ENCODE measurements at regions not wholly inside any gene's neighbourhood (a gene's known extent, or its start where the extent isn't known, plus 50 kb on each side); places are given as distances from the start of the nearest gene placed in this dataset.
A peak's percentile ranks its signal among the peaks of the same experiment; 100 is the strongest.

- 82% methylated on average over 9 of the region's 13 CpGs for WGBS
- H3K27ac ChIP-seq (ENCODE audit: low read length, poor library complexity, severe bottlenecking): no peak overlapping the region
- DNase-seq: no peak
- H3K27me3 ChIP-seq (ENCODE audit: control insufficient read depth in 1 of 2, insufficient read depth in 1 of 2, low read length in 2 of 2): peaks cover 0 to 21% of the 10 kb centered on the region in 2 experiments
- no peaks in the 10 kb centered on the region for H3K79me1 ChIP-seq (replicated peaks; ENCODE audit: low read length, poor library complexity, severe bottlenecking)
- no peak overlapping the region for H2BK5ac ChIP-seq (ENCODE audit: low read depth, low read length, poor library complexity, severe bottlenecking)
- H4K8ac ChIP-seq (ENCODE audit: low read length): no peak overlapping the region
- peak overlapping the region; percentile 4 for H2BK15ac ChIP-seq (ENCODE audit: low read depth, poor library complexity, severe bottlenecking)
- no peak overlapping the region for H4K91ac ChIP-seq (ENCODE audit: low read length)
- no peak overlapping the region for H3K4me2 ChIP-seq (ENCODE audit: low read length, poor library complexity, severe bottlenecking)
- H3K14ac ChIP-seq (ENCODE audit: low read length in 2 of 2): no peak overlapping the region
- H3K23ac ChIP-seq (ENCODE audit: low read length in 2 of 2): no peak overlapping the region
- no peak overlapping the region for H3K18ac ChIP-seq (ENCODE audit: low read depth in 1 of 2, low read length in 2 of 2)
- H3K9me3 ChIP-seq (ENCODE audit: control insufficient read depth, low read length): no peaks in the 10 kb centered on the region
- H3K4ac ChIP-seq (ENCODE audit: low read depth in 1 of 2, low read length in 2 of 2): no peak overlapping the region
- no peak overlapping the region for H3K4me3 ChIP-seq (ENCODE audit: insufficient read depth in 1 of 2, low read depth in 1 of 2, low read length in 2 of 2)
- H2AFZ ChIP-seq (ENCODE audit: low read depth, low read length): no peak overlapping the region
- no peak overlapping the region for H2AK5ac ChIP-seq (ENCODE audit: low read length, severe bottlenecking)
- H2BK12ac ChIP-seq (ENCODE audit: low read length in 2 of 2): no peak overlapping the region
- no peak overlapping the region for H2BK120ac ChIP-seq (ENCODE audit: low read depth, low read length)
- peaks cover 2% of the 10 kb centered on the region for H3K4me1 ChIP-seq (ENCODE audit: control insufficient read depth, insufficient read depth, low read depth, low read length)
- H3K9ac ChIP-seq (ENCODE audit: low read length): peak overlapping the region; percentile 10
- no peaks in the 10 kb centered on the region for H3K36me3 ChIP-seq (ENCODE audit: control insufficient read depth in 1 of 2, insufficient read depth in 2 of 2, low read depth in 1 of 2, low read length in 2 of 2)
Observed at GRCh38 chr2:71944806-71945602, 202.7 kb downstream of the CYP26B1 start.

GRCh38 chr2:71944183-71944550 is 203.5 kb downstream of the CYP26B1 start:
- WGBS: 81% methylated on average over 8 of the region's 8 CpGs
- H3K9me3 ChIP-seq (ENCODE audit: control insufficient read depth, low read length): no peaks in the 10 kb centered on the region
- peaks cover 2% of the 10 kb centered on the region for H3K4me1 ChIP-seq (ENCODE audit: control insufficient read depth, insufficient read depth, low read depth, low read length)
- no peak overlapping the region for H2BK15ac ChIP-seq (ENCODE audit: low read depth, poor library complexity, severe bottlenecking)
- no peak overlapping the region for H2BK5ac ChIP-seq (ENCODE audit: low read depth, low read length, poor library complexity, severe bottlenecking)
- H3K27me3 ChIP-seq (ENCODE audit: control insufficient read depth in 1 of 2, insufficient read depth in 1 of 2, low read length in 2 of 2): peaks cover 0 to 30% of the 10 kb centered on the region in 2 experiments
- H3K23ac ChIP-seq (ENCODE audit: low read length in 2 of 2): no peak overlapping the region
- H3K14ac ChIP-seq (ENCODE audit: low read length in 2 of 2): no peak overlapping the region
- H2BK120ac ChIP-seq (ENCODE audit: low read depth, low read length): no peak overlapping the region
- no peak overlapping the region for H3K18ac ChIP-seq (ENCODE audit: low read depth in 1 of 2, low read length in 2 of 2)
- H2BK12ac ChIP-seq (ENCODE audit: low read length in 2 of 2): no peak overlapping the region
- no peak overlapping the region for H3K9ac ChIP-seq (ENCODE audit: low read length)
- no peak overlapping the region for H4K91ac ChIP-seq (ENCODE audit: low read length)
- H2AFZ ChIP-seq (ENCODE audit: low read depth, low read length): no peak overlapping the region
- H3K4me2 ChIP-seq (ENCODE audit: low read length, poor library complexity, severe bottlenecking): no peak overlapping the region
- no peaks in the 10 kb centered on the region for H3K36me3 ChIP-seq (ENCODE audit: control insufficient read depth in 1 of 2, insufficient read depth in 2 of 2, low read depth in 1 of 2, low read length in 2 of 2)
- no peak overlapping the region for H3K27ac ChIP-seq (ENCODE audit: low read length, poor library complexity, severe bottlenecking)
- no peak overlapping the region for H3K4me3 ChIP-seq (ENCODE audit: insufficient read depth in 1 of 2, low read depth in 1 of 2, low read length in 2 of 2)
- no peak overlapping the region for H4K8ac ChIP-seq (ENCODE audit: low read length)
- no peak overlapping the region for H2AK5ac ChIP-seq (ENCODE audit: low read length, severe bottlenecking)
- H3K4ac ChIP-seq (ENCODE audit: low read depth in 1 of 2, low read length in 2 of 2): no peak overlapping the region
- H3K79me1 ChIP-seq (replicated peaks; ENCODE audit: low read length, poor library complexity, severe bottlenecking): no peaks in the 10 kb centered on the region
- no peak for DNase-seq

- Histone ChIP-seq H3K9ac (ENCODE audit: low read length) (peak overlapping the region; percentile 14), H3K4me3 (ENCODE audit: insufficient read depth in 1 of 2, low read depth in 1 of 2, low read length in 2 of 2) (no peak overlapping the region), H4K8ac (ENCODE audit: low read length) (no peak overlapping the region), H3K27ac (ENCODE audit: low read length, poor library complexity, severe bottlenecking) (no peak overlapping the region), H3K4me1 (ENCODE audit: control insufficient read depth, insufficient read depth, low read depth, low read length) (peaks cover 2% of the 10 kb centered on the region), H2BK5ac (ENCODE audit: low read depth, low read length, poor library complexity, severe bottlenecking) (no peak overlapping the region), H3K4me2 (ENCODE audit: low read length, poor library complexity, severe bottlenecking) (no peak overlapping the region), H3K36me3 (ENCODE audit: control insufficient read depth in 1 of 2, insufficient read depth in 2 of 2, low read depth in 1 of 2, low read length in 2 of 2) (no peaks in the 10 kb centered on the region), H3K9me3 (ENCODE audit: control insufficient read depth, low read length) (no peaks in the 10 kb centered on the region), H3K14ac (ENCODE audit: low read length in 2 of 2) (peak overlapping the region in 1 of 2 experiments; percentile 38), H2AK5ac (ENCODE audit: low read length, severe bottlenecking) (no peak overlapping the region), H2AFZ (ENCODE audit: low read depth, low read length) (no peak overlapping the region), H3K4ac (ENCODE audit: low read depth in 1 of 2, low read length in 2 of 2) (no peak overlapping the region), H3K79me1 (replicated peaks; ENCODE audit: low read length, poor library complexity, severe bottlenecking) (no peaks in the 10 kb centered on the region), H3K18ac (ENCODE audit: low read depth in 1 of 2, low read length in 2 of 2) (no peak overlapping the region), H4K91ac (ENCODE audit: low read length) (no peak overlapping the region), H3K23ac (ENCODE audit: low read length in 2 of 2) (no peak overlapping the region), H2BK12ac (ENCODE audit: low read length in 2 of 2) (no peak overlapping the region), H2BK15ac (ENCODE audit: low read depth, poor library complexity, severe bottlenecking) (no peak overlapping the region), H2BK120ac (ENCODE audit: low read depth, low read length) (no peak overlapping the region), H3K27me3 (ENCODE audit: control insufficient read depth in 1 of 2, insufficient read depth in 1 of 2, low read length in 2 of 2) (peaks cover 0 to 32% of the 10 kb centered on the region in 2 experiments)
- no peak for DNase-seq
- 82% methylated on average over 16 of the region's 17 CpGs for WGBS
Observed at GRCh38 chr2:71943238-71944182, 204.2 kb downstream of the CYP26B1 start.

Measured in mesenchymal stem cell (in vitro differentiated cells and primary cell).